Neural cell (in vitro differentiated cells): ENCODE measurements at regions not wholly inside any gene's neighbourhood (a gene's known extent, or its start where the extent isn't known, plus 50 kb on each side); places are given as distances from the start of the nearest gene placed in this dataset.
"Not testable (repeated sequence)": the region's sequence is repeated elsewhere in the genome, so short reads cannot be mapped to it uniquely, and the experiment has no call there.

Source experiments
- H2AFZ ChIP-seq: fragments of 200-600, 300-800 bp; sonication (generic), shearing (Covaris generic); 2 replicates; pipeline ENCODE4 v1.6.0; 2014; ENCODE audit warnings: low read depth, mild to moderate bottlenecking, antibody characterized with exemption, low read length, moderate library complexity
- H3F3A ChIP-seq: fragments of 200-600 bp; shearing (Covaris generic); 2 replicates; pipeline ENCODE4 v1.6.1; 2016; ENCODE audit warnings: mild to moderate bottlenecking, moderate library complexity, mixed read lengths, antibody characterized with exemption, low read length; ENCODE audit not compliant: insufficient read depth, poor library complexity, severe bottlenecking
- H3K27ac ChIP-seq: fragments of 200-600, 300-800 bp; sonication (generic), shearing (Covaris generic); 2 replicates; pipeline ENCODE4 v1.5.1; 2014; ENCODE audit warnings: mild to moderate bottlenecking, low read length, moderate library complexity
- H3K27me3 ChIP-seq: fragments of 300-800, 200-600 bp; sonication (generic), shearing (Covaris generic); 2 replicates; pipeline ENCODE4 v1.6.0; 2014; ENCODE audit warnings: mild to moderate bottlenecking, low read depth, low read length, moderate library complexity; ENCODE audit not compliant: insufficient read depth
- H3K36me3 ChIP-seq: fragments of 300-800, 200-600 bp; sonication (generic), shearing (Covaris generic); 2 replicates; pipeline ENCODE4 v1.5.1; 2014; ENCODE audit warnings: mild to moderate bottlenecking, antibody characterized with exemption, low read length, moderate library complexity; ENCODE audit not compliant: insufficient read depth
- H3K4me2 ChIP-seq: fragments of 300-800, 200-600 bp; sonication (generic), shearing (Covaris generic); 2 replicates; pipeline ENCODE4 v1.6.0; 2014; ENCODE audit warnings: mild to moderate bottlenecking, low read length
- H3K4me3 ChIP-seq: fragments of 300-800, 200-600 bp; sonication (generic), shearing (Covaris generic); 2 replicates; pipeline ENCODE4 v1.5.1; 2014; ENCODE audit warnings: mild to moderate bottlenecking, low read length, moderate library complexity
- H3K79me2 ChIP-seq: fragments of 200-600 bp; shearing (Covaris generic); replicated peaks from 2 replicates; pipeline ENCODE4 v1.6.0; 2014; ENCODE audit warnings: mild to moderate bottlenecking, low read length, moderate library complexity; ENCODE audit not compliant: insufficient read depth
- H3K9ac ChIP-seq: fragments of 300-800, 200-600 bp; sonication (generic), shearing (Covaris generic); 2 replicates; pipeline ENCODE4 v1.6.1; 2016; ENCODE audit warnings: mild to moderate bottlenecking, low read length, mixed read lengths
- H3K9me2 ChIP-seq: fragments of 200-600 bp; shearing (Covaris generic); 2 replicates; pipeline ENCODE4 v1.6.1; 2016; ENCODE audit warnings: mild to moderate bottlenecking, low read length, mixed read lengths; ENCODE audit not compliant: insufficient read depth
- H3K9me3 ChIP-seq: fragments of 200-600, 300-800 bp; sonication (generic), shearing (Covaris generic); 2 replicates; pipeline ENCODE4 v1.6.1; 2016; ENCODE audit warnings: mild to moderate bottlenecking, mixed run types, low read length, moderate library complexity, mixed read lengths
- H4K20me1 ChIP-seq: fragments of 200-600 bp; shearing (Covaris generic); 2 replicates; pipeline ENCODE4 v1.6.1; 2016; ENCODE audit warnings: mild to moderate bottlenecking, mixed run types; ENCODE audit not compliant: insufficient read depth
- EP300 ChIP-seq: fragments of 450-650 bp; conservative IDR thresholded peaks from 2 replicates; pipeline ENCODE4 v1.6.1; 2014; ENCODE audit warnings: antibody characterized with exemption, mild to moderate bottlenecking, moderate library complexity; ENCODE audit not compliant: poor library complexity, severe bottlenecking
- EZH2 ChIP-seq: fragments of 200-600, 300-800 bp; shearing (Covaris generic), sonication (generic); IDR thresholded peaks from 2 replicates; pipeline ENCODE4 v1.6.1; 2014; ENCODE audit warnings: antibody characterized with exemption, low read length, borderline replicate concordance, mild to moderate bottlenecking; ENCODE audit not compliant: insufficient read depth, poor library complexity, severe bottlenecking
- MXI1 ChIP-seq: fragments of 450-650 bp; conservative IDR thresholded peaks from 2 replicates; pipeline ENCODE4 v1.6.1; 2014; ENCODE audit warnings: antibody characterized with exemption, mild to moderate bottlenecking; ENCODE audit not compliant: poor library complexity, severe bottlenecking
- POLR2AphosphoS5 ChIP-seq: IDR thresholded peaks from 2 replicates; pipeline ENCODE4 v1.6.1; 2012
- RAD21 ChIP-seq: fragments of 450-650 bp; conservative IDR thresholded peaks from 2 replicates; pipeline ENCODE4 v1.6.1; 2014; ENCODE audit warnings: antibody characterized with exemption, mild to moderate bottlenecking, moderate library complexity
- SMC3 ChIP-seq: fragments of 450-650 bp; conservative IDR thresholded peaks from 2 replicates; pipeline ENCODE4 v1.6.1; 2014; ENCODE audit warnings: antibody characterized with exemption, mild to moderate bottlenecking, moderate library complexity; ENCODE audit not compliant: poor library complexity
- TAF1 ChIP-seq: IDR thresholded peaks from 2 replicates; pipeline ENCODE4 v1.6.1; 2012; ENCODE audit warnings: low read depth
- TF ChIP-seq, protein P1 (sequence below): fragments of 450-650 bp; IDR thresholded peaks from 2 replicates; pipeline ENCODE4 v1.5.1; 2014; ENCODE audit warnings: antibody characterized with exemption, mild to moderate bottlenecking, moderate library complexity; ENCODE audit not compliant: poor library complexity, severe bottlenecking
- TF ChIP-seq, protein P2 (sequence below): IDR thresholded peaks from 2 replicates; pipeline ENCODE4 v1.6.1; 2012; ENCODE audit warnings: borderline replicate concordance

DNA sequence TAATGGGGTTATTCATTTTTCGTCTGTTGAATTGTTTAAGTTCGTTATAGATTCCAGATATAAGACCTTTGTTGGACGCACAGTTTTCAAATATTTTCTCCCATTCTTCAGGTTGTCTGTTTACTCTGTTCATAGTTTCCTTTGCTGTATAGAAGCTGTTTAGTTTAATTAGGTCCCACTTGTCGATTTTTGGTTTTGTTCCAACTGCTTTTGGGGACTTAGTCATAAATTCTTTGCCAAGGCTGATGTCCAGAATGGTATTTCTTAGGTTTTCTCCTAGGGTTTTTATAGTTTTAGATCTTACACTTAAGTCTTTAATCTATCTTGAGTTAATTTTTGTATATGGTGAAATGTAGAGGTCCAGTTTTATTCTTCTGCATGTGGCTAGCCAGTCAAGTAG lies 58.9 kb upstream of the ZNF280D start:
- Histone ChIP-seq H3K27me3 (no peaks in the 10 kb centered on the region), H3K9me2 (no peaks in the 10 kb centered on the region), H3K36me3 (no peaks in the 10 kb centered on the region), H2AFZ (no peak overlapping the region), H3F3A (no peaks in the 10 kb centered on the region), H3K27ac (no peak overlapping the region), H3K4me3 (no peak overlapping the region), H3K9ac (no peak overlapping the region), H3K79me2 (no peaks in the 10 kb centered on the region), H3K4me2 (no peak overlapping the region), H3K9me3 (peaks cover 7% of the 10 kb centered on the region), H4K20me1 (no peaks in the 10 kb centered on the region)
- TF ChIP-seq POLR2AphosphoS5 (no peak), MXI1 (no peak), EP300 (no peak), TAF1 (no peak), RAD21 (no peak), SMC3 (no peak)
- TF ChIP-seq, protein P1, sequence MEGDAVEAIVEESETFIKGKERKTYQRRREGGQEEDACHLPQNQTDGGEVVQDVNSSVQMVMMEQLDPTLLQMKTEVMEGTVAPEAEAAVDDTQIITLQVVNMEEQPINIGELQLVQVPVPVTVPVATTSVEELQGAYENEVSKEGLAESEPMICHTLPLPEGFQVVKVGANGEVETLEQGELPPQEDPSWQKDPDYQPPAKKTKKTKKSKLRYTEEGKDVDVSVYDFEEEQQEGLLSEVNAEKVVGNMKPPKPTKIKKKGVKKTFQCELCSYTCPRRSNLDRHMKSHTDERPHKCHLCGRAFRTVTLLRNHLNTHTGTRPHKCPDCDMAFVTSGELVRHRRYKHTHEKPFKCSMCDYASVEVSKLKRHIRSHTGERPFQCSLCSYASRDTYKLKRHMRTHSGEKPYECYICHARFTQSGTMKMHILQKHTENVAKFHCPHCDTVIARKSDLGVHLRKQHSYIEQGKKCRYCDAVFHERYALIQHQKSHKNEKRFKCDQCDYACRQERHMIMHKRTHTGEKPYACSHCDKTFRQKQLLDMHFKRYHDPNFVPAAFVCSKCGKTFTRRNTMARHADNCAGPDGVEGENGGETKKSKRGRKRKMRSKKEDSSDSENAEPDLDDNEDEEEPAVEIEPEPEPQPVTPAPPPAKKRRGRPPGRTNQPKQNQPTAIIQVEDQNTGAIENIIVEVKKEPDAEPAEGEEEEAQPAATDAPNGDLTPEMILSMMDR, result no peak

DNA sequence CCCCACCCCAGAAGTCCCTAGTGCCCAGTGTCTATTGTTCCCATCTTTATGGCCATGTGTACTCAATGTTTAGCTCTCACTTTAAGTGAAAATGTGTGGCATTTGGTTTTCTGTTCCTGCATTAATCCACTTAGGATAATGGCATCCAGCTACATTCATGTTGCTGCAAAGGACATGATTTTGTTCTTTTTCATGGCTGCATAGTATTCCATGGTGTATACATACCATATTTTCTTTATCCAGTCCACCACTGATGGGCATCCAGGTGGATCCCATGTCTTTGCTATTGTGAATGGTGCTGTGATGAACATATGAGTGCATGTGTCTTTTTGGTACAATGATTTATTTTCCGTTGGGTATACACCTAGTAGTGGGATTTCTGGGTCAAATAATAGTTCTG lies 58.2 kb upstream of the ZNF280D start:
- not testable (repeated sequence) for H3K9ac ChIP-seq, H3K27me3 ChIP-seq, H4K20me1 ChIP-seq, H3K9me2 ChIP-seq, H3K4me2 ChIP-seq, H3K27ac ChIP-seq, H3F3A ChIP-seq, H3K79me2 ChIP-seq, H3K9me3 ChIP-seq, H2AFZ ChIP-seq, H3K4me3 ChIP-seq, H3K36me3 ChIP-seq

DNA sequence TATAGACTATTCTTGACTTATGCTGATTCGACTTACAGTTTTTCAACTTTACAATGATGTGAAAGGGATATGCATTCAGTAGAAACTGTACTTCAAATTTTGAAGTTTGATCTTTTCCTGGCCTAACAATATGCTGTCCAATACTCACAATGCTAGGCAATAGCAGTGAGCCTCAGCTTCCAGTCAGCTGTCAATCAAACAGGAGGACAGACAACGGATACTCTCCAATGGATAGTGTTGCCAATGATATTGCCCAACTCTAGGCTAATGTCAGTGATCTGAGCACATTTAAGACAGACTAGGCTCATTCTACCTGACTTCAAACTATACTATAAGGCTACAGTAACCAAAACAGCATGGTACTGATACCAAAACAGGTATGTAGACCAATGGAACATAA lies 55.0 kb upstream of the ZNF280D start:
- Histone ChIP-seq H3K27me3 (no peaks in the 10 kb centered on the region), H3K36me3 (no peaks in the 10 kb centered on the region), H3K9ac (no peak overlapping the region), H2AFZ (no peak overlapping the region), H4K20me1 (no peaks in the 10 kb centered on the region), H3K4me2 (no peak overlapping the region), H3K9me2 (no peaks in the 10 kb centered on the region), H3F3A (no peaks in the 10 kb centered on the region), H3K79me2 (no peaks in the 10 kb centered on the region), H3K4me3 (no peak overlapping the region), H3K9me3 (peaks cover 7% of the 10 kb centered on the region), H3K27ac (no peak overlapping the region)
- TF ChIP-seq TAF1 (no peak), EP300 (no peak), EZH2 (no peak), SMC3 (no peak), RAD21 (no peak), POLR2AphosphoS5 (no peak), MXI1 (no peak)
- TF ChIP-seq, protein P1, result no peak
- TF ChIP-seq, protein P2, sequence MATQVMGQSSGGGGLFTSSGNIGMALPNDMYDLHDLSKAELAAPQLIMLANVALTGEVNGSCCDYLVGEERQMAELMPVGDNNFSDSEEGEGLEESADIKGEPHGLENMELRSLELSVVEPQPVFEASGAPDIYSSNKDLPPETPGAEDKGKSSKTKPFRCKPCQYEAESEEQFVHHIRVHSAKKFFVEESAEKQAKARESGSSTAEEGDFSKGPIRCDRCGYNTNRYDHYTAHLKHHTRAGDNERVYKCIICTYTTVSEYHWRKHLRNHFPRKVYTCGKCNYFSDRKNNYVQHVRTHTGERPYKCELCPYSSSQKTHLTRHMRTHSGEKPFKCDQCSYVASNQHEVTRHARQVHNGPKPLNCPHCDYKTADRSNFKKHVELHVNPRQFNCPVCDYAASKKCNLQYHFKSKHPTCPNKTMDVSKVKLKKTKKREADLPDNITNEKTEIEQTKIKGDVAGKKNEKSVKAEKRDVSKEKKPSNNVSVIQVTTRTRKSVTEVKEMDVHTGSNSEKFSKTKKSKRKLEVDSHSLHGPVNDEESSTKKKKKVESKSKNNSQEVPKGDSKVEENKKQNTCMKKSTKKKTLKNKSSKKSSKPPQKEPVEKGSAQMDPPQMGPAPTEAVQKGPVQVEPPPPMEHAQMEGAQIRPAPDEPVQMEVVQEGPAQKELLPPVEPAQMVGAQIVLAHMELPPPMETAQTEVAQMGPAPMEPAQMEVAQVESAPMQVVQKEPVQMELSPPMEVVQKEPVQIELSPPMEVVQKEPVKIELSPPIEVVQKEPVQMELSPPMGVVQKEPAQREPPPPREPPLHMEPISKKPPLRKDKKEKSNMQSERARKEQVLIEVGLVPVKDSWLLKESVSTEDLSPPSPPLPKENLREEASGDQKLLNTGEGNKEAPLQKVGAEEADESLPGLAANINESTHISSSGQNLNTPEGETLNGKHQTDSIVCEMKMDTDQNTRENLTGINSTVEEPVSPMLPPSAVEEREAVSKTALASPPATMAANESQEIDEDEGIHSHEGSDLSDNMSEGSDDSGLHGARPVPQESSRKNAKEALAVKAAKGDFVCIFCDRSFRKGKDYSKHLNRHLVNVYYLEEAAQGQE, result no peak
